Neuron (in vitro differentiated cells): ENCODE measurements at regions not wholly inside any gene's neighbourhood (a gene's known extent, or its start where the extent isn't known, plus 50 kb on each side); places are given as distances from the start of the nearest gene placed in this dataset.

Source experiments
- H2AFZ ChIP-seq: one replicate; pipeline ENCODE4 v1.6.1; 2013; ENCODE audit warnings: low read depth, mild to moderate bottlenecking, inconsistent platforms, low read length, moderate library complexity
- H3K27me3 ChIP-seq: one replicate; pipeline ENCODE4 v1.6.1; 2013; ENCODE audit warnings: low read length; ENCODE audit not compliant: insufficient read depth
- H3K36me3 ChIP-seq: one replicate; pipeline ENCODE4 v1.6.1; 2013; ENCODE audit warnings: low read length; ENCODE audit not compliant: insufficient read depth
- H3K4me1 ChIP-seq: one replicate; pipeline ENCODE4 v1.6.1; 2013; ENCODE audit warnings: low read length; ENCODE audit not compliant: insufficient read depth
- H3K4me3 ChIP-seq: 2 replicates; pipeline ENCODE4 v1.5.1; 2013; ENCODE audit warnings: mild to moderate bottlenecking, low read length, moderate library complexity
- H3K9me3 ChIP-seq: one replicate; pipeline ENCODE4 v1.6.1; 2013; ENCODE audit warnings: low read length

GRCh38 chr4:112859456-112860184 lies 189.8 kb upstream of the ANK2 start:
- no peak overlapping the region for H3K4me3 ChIP-seq
- no peaks in the 10 kb centered on the region for H3K27me3 ChIP-seq
- H3K4me1 ChIP-seq, result peaks cover 14% of the 10 kb centered on the region
- H2AFZ ChIP-seq, result no peak overlapping the region
- no peaks in the 10 kb centered on the region for H3K36me3 ChIP-seq
- no peaks in the 10 kb centered on the region for H3K9me3 ChIP-seq

DNA sequence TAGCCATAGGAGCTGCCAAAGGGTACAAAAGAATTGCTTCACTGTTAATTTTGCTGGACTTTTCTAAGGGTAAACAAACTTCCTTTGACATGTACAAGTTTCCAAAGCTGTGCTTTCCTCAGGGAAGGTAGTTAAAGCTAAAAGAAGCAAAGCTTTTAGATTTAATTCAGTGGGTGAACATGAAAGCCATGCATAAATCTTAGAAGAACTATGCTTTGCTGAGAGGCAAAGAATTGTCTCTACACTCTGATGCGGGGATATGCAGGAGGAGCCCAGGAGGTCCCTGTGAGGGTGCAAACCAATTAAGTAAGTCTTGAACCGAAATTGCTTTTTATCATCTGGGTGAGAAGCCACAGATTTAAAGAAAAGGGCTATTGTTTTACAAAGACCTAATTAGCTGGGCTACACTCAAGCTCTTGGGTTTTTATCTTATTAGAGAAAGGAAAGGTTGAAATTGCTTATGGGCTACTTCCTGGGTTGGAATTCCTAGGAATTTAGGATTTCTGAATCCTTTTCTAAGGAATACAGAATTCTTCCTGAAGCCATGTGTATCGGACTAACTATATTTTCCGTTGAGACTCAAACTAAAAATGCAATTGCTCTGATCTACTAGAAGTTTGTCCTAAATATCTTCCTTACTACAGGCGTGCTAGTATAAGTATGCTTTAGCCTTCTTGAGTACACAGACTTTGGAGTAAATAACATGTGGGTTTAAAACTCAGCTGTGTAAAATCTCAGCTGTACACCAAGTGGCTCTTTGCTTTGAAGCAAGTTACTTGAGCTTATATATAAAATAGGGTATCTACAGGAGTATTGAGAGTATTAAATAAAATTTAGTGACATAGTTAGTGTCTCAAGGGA lies 188.4 kb upstream of the ANK2 start:
- Histone ChIP-seq H3K36me3 (no peaks in the 10 kb centered on the region), H3K27me3 (no peaks in the 10 kb centered on the region), H3K4me1 (peaks cover 14% of the 10 kb centered on the region), H2AFZ (peak overlapping the region; percentile 92), H3K4me3 (no peak overlapping the region), H3K9me3 (no peaks in the 10 kb centered on the region)

- H3K4me1 ChIP-seq, result peaks cover 14% of the 10 kb centered on the region
- no peaks in the 10 kb centered on the region for H3K27me3 ChIP-seq
- H3K36me3 ChIP-seq, result no peaks in the 10 kb centered on the region
- no peaks in the 10 kb centered on the region for H3K9me3 ChIP-seq
- H2AFZ ChIP-seq, result no peak overlapping the region
- H3K4me3 ChIP-seq, result no peak overlapping the region
These were observed 187.5 kb upstream of the ANK2 start for GRCh38 chr4:112861691-112862674.

DNA sequence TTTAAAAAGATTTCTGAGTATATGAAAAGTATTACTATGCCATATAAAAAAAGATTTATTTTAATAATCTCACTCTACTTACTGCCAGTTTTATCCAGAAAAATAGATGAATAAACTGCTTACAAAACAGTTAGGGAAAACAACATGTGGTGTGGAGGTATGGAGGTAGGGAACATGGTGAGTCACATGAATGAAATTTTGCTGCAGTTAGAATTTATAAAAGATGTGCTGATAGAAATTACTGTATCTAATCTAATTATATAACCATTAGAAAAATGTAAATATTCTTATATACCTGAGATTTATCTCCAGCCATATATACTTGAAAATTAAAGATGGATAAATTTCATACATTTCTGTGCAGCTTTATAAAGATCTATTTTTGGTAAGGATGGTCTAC lies 184.0 kb upstream of the ANK2 start:
- Histone ChIP-seq H3K4me1 (peaks cover 14% of the 10 kb centered on the region), H3K36me3 (no peaks in the 10 kb centered on the region), H2AFZ (no peak overlapping the region), H3K27me3 (no peaks in the 10 kb centered on the region), H3K4me3 (no peak overlapping the region), H3K9me3 (no peaks in the 10 kb centered on the region)

- Histone ChIP-seq H3K4me1 (no peaks in the 10 kb centered on the region), H3K9me3 (no peaks in the 10 kb centered on the region), H2AFZ (no peak overlapping the region), H3K4me3 (no peak overlapping the region), H3K36me3 (no peaks in the 10 kb centered on the region), H3K27me3 (no peaks in the 10 kb centered on the region)
These were observed 173.1 kb upstream of the ANK2 start for GRCh38 chr4:112876316-112876715.

DNA sequence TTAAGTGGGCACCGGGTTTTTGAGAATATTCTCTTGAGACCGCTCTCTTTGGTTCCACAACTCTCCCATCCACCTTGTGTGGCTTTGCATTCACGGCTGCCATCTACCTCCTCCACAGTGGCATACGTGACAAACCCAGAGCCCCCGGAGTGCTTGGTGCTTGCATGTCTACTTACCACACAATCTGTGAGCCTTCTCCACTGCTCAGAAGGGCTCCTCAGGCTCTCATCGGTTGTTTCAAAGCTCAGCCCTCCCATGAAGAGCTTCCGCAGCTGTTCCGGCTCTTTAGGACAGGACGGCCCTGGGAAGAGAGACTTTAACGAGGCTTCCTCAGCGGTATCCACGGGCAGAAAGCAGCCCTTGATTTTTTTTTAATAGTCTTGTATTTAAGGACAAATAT lies 167.6 kb upstream of the ANK2 start:
- Histone ChIP-seq H2AFZ (no peak overlapping the region), H3K9me3 (no peaks in the 10 kb centered on the region), H3K27me3 (no peaks in the 10 kb centered on the region), H3K4me3 (no peak overlapping the region), H3K36me3 (no peaks in the 10 kb centered on the region), H3K4me1 (peaks cover 4% of the 10 kb centered on the region)

GRCh38 chr4:112882286-112882685 lies 167.2 kb upstream of the ANK2 start:
- Histone ChIP-seq H3K4me3 (no peak overlapping the region), H3K27me3 (no peaks in the 10 kb centered on the region), H2AFZ (no peak overlapping the region), H3K36me3 (no peaks in the 10 kb centered on the region), H3K9me3 (no peaks in the 10 kb centered on the region), H3K4me1 (peaks cover 4% of the 10 kb centered on the region)

GRCh38 chr4:112884406-112884805 lies 165.0 kb upstream of the ANK2 start:
- H3K27me3 ChIP-seq, result no peaks in the 10 kb centered on the region
- H3K36me3 ChIP-seq, result no peaks in the 10 kb centered on the region
- H3K4me3 ChIP-seq, result no peak overlapping the region
- no peak overlapping the region for H2AFZ ChIP-seq
- no peaks in the 10 kb centered on the region for H3K9me3 ChIP-seq
- H3K4me1 ChIP-seq, result peaks cover 4% of the 10 kb centered on the region

DNA sequence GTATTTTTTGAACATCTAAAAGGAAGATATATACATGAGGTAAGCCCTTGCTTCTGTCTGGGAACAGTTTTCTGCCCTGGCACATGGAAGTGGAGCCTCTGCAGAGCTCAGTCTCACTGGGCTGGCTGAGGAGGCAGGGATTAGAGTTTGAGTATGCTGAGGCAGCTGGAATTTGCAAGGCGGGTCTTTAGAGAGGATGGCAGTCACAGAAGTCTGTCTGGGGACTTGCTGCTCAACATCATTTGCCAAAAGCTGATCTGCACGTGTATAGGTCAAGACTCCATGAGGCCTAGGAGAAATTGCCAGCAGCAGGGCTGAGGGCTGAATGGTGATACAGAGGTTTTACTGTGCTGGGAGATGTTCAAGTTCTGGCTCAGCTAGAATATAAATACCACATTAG lies 163.6 kb upstream of the ANK2 start:
- H2AFZ ChIP-seq, result no peak overlapping the region
- H3K27me3 ChIP-seq, result no peaks in the 10 kb centered on the region
- peaks cover 4% of the 10 kb centered on the region for H3K4me1 ChIP-seq
- no peak overlapping the region for H3K4me3 ChIP-seq
- no peaks in the 10 kb centered on the region for H3K9me3 ChIP-seq
- H3K36me3 ChIP-seq, result no peaks in the 10 kb centered on the region

- peaks cover 4% of the 10 kb centered on the region for H3K4me1 ChIP-seq
- no peaks in the 10 kb centered on the region for H3K9me3 ChIP-seq
- H3K4me3 ChIP-seq, result no peak overlapping the region
- H3K36me3 ChIP-seq, result no peaks in the 10 kb centered on the region
- H2AFZ ChIP-seq, result no peak overlapping the region
- no peaks in the 10 kb centered on the region for H3K27me3 ChIP-seq
These were observed 160.8 kb upstream of the ANK2 start for GRCh38 chr4:112888622-112889021.

- H2AFZ ChIP-seq, result no peak overlapping the region
- peaks cover 4% of the 10 kb centered on the region for H3K4me1 ChIP-seq
- no peaks in the 10 kb centered on the region for H3K27me3 ChIP-seq
- no peak overlapping the region for H3K4me3 ChIP-seq
- no peaks in the 10 kb centered on the region for H3K36me3 ChIP-seq
- H3K9me3 ChIP-seq, result no peaks in the 10 kb centered on the region
These were observed 160.3 kb upstream of the ANK2 start for GRCh38 chr4:112889199-112889598.

GRCh38 chr4:112889619-112890527 lies 159.6 kb upstream of the ANK2 start:
- H3K4me1 ChIP-seq, result no peaks in the 10 kb centered on the region
- H3K27me3 ChIP-seq, result no peaks in the 10 kb centered on the region
- no peak overlapping the region for H2AFZ ChIP-seq
- no peak overlapping the region for H3K4me3 ChIP-seq
- H3K36me3 ChIP-seq, result no peaks in the 10 kb centered on the region
- no peaks in the 10 kb centered on the region for H3K9me3 ChIP-seq
